ENCODE measurements at regions not wholly inside any gene's neighbourhood (a gene's known extent, or its start where the extent isn't known, plus 50 kb on each side); places are given as distances from the start of the nearest gene placed in this dataset.
"Not testable (repeated sequence)": the region's sequence is repeated elsewhere in the genome, so short reads cannot be mapped to it uniquely, and the experiment has no call there.

GRCh38 chrX:127702527-127702926, 349.7 kb downstream of the ACTRT1 start:
- no peak for DNase-seq (ENCODE audit: low spot score in 2 of 2)
- 54 to 92% methylated on average over 2 of the region's 2 CpGs for WGBS, 2 donors
- no peak overlapping the region for H3K4me3 ChIP-seq (ENCODE audit: low read depth, poor library complexity, severe bottlenecking)
- no peak for TF ChIP-seq CTCF (IDR thresholded peaks at IDR 0.05)
- no peak for TF ChIP-seq POLR2A (IDR thresholded peaks at IDR 0.05)
- intact Hi-C loops (cut with DNase I; ENCODE audit: low total_unique reads) = no loop called here

- WGBS, 2 donors = 92 to 96% methylated on average over 16 to 20 of the region's 32 CpGs
- DNase-seq (ENCODE audit: low spot score in 2 of 2) = peak in 1 of 2 donors; percentile 77
- H3K4me3 ChIP-seq (ENCODE audit: low read depth, poor library complexity, severe bottlenecking); intact Hi-C loops (cut with DNase I; ENCODE audit: low total_unique reads): not testable (repeated sequence)
Measured at GRCh38 chrX:127662942-127663341, 389.3 kb downstream of the ACTRT1 start.

- intact Hi-C loops (cut with DNase I; ENCODE audit: low total_unique reads) = no loop called here
Measured at GRCh38 chrX:127649011-127649410, 403.2 kb downstream of the ACTRT1 start.

GRCh38 chrX:127621780-127622179, 430.4 kb downstream of the ACTRT1 start:
- no peak overlapping the region for H3K4me3 ChIP-seq (ENCODE audit: low read depth, poor library complexity, severe bottlenecking)
- TF ChIP-seq CTCF (IDR thresholded peaks at IDR 0.05) = no peak
- no peak for TF ChIP-seq POLR2A (IDR thresholded peaks at IDR 0.05)
- intact Hi-C loops (cut with DNase I; ENCODE audit: low total_unique reads) = no loop called here
- no peak for DNase-seq (ENCODE audit: low spot score in 2 of 2)
- 49 to 65% methylated on average over 5 of the region's 5 CpGs for WGBS, 2 donors

More at GRCh38 chrX:127649011-127649410, 403.2 kb downstream of the ACTRT1 start:
- DNase-seq (ENCODE audit: low spot score in 2 of 2) = no peak
- TF ChIP-seq POLR2A (IDR thresholded peaks at IDR 0.05) = no peak
- no peak for TF ChIP-seq CTCF (IDR thresholded peaks at IDR 0.05)
- no peak overlapping the region for H3K4me3 ChIP-seq (ENCODE audit: low read depth, poor library complexity, severe bottlenecking)
- WGBS, 2 donors = 0 to 7% methylated on average over 1 of the region's 1 CpG

- no peak overlapping the region for H3K4me3 ChIP-seq (ENCODE audit: low read depth, poor library complexity, severe bottlenecking)
- TF ChIP-seq POLR2A (IDR thresholded peaks at IDR 0.05) (no peak), CTCF (IDR thresholded peaks at IDR 0.05) (no peak)
- intact Hi-C loops (cut with DNase I; ENCODE audit: low total_unique reads) = no loop called here
- DNase-seq (ENCODE audit: low spot score in 2 of 2) = no peak
- 25 to 36% methylated on average over 1 of the region's 1 CpG for WGBS, 2 donors
Measured at GRCh38 chrX:127606590-127606989, 445.6 kb downstream of the ACTRT1 start.

GRCh38 chrX:127596882-127597281, 455.3 kb downstream of the ACTRT1 start:
- DNase-seq (ENCODE audit: low spot score in 2 of 2) = no peak
- no peak for TF ChIP-seq POLR2A (IDR thresholded peaks at IDR 0.05)
- no peak for TF ChIP-seq CTCF (IDR thresholded peaks at IDR 0.05)
- intact Hi-C loops (cut with DNase I; ENCODE audit: low total_unique reads) = loop anchor here (5.0 kb wide), 1 partner anchor 1360 kb away; no protein-coding TSS in a partner anchor
- no peak overlapping the region for H3K4me3 ChIP-seq (ENCODE audit: low read depth, poor library complexity, severe bottlenecking)
- 43 to 72% methylated on average over 1 of the region's 1 CpG for WGBS, 2 donors
